BE2C (cell line): ENCODE measurements at regions not wholly inside any gene's neighbourhood (a gene's known extent, or its start where the extent isn't known, plus 50 kb on each side); places are given as distances from the start of the nearest gene placed in this dataset.

Experiments used
- DNase-seq: peaks from one replicate; pipeline ENCODE4 v3.0.0-alpha.2; 2020
- H3K27me3 ChIP-seq: fragments of 250-450 bp; sonication (Bioruptor Pico); 2 replicates; pipeline ENCODE4 v1.5.1; 2020; ENCODE audit warnings: mild to moderate bottlenecking
- H3K36me3 ChIP-seq: fragments of 250-450 bp; sonication (Bioruptor Pico); 2 replicates; pipeline ENCODE4 v1.5.1; 2020; ENCODE audit warnings: mild to moderate bottlenecking
- H3K4me1 ChIP-seq: fragments of 250-450 bp; sonication (Bioruptor Pico); 2 replicates; pipeline ENCODE4 v1.5.1; 2020
- H3K4me3 ChIP-seq: 2 replicates; pipeline ENCODE4 v1.5.1; 2011; ENCODE audit warnings: low read depth, low read length
- H3K9me3 ChIP-seq: fragments of 250-450 bp; sonication (Bioruptor Pico); 2 replicates; pipeline ENCODE4 v1.5.1; 2020
- TF ChIP-seq, protein P1 (sequence below): IDR thresholded peaks from 2 replicates; pipeline ENCODE4 v1.5.1; 2012; ENCODE audit warnings: mild to moderate bottlenecking, low read depth, low read length

DNA sequence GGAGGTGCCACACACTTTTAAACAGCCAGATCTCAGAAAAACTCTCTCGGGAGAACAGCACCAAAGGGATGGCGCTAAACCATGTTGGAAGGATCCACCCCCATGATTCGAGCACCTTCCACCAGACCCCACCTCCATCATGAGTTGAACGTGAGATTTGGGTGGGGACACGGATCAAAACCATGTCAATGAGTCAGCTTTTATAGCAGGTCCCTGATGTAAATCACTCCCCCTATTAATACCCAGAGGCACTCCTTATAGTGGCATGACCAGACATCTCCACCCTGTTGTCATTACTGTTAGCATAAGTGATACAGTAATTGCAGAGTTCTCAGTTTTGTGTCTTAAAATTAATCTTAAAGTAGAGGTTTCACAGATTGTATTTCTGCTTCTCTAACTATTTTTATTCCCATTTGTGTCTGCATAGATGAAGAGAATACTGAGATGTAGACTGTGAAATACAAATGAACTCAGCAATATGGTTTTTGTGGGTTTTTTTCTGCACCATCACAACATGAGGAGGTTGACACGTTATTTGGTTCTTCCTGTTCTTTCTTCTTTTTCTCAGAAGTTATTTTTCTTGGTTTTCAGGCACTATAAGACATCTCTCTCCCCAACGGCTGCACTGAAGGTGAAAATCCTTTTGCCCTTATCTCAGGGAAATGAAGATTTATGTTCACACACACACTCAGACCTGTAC is 218.2 kb downstream of the ARL4C start:
- Histone ChIP-seq H3K4me3 (no peak overlapping the region), H3K4me1 (no peaks in the 10 kb centered on the region), H3K9me3 (no peaks in the 10 kb centered on the region), H3K27me3 (no peaks in the 10 kb centered on the region), H3K36me3 (no peaks in the 10 kb centered on the region)
- TF ChIP-seq, protein P1, sequence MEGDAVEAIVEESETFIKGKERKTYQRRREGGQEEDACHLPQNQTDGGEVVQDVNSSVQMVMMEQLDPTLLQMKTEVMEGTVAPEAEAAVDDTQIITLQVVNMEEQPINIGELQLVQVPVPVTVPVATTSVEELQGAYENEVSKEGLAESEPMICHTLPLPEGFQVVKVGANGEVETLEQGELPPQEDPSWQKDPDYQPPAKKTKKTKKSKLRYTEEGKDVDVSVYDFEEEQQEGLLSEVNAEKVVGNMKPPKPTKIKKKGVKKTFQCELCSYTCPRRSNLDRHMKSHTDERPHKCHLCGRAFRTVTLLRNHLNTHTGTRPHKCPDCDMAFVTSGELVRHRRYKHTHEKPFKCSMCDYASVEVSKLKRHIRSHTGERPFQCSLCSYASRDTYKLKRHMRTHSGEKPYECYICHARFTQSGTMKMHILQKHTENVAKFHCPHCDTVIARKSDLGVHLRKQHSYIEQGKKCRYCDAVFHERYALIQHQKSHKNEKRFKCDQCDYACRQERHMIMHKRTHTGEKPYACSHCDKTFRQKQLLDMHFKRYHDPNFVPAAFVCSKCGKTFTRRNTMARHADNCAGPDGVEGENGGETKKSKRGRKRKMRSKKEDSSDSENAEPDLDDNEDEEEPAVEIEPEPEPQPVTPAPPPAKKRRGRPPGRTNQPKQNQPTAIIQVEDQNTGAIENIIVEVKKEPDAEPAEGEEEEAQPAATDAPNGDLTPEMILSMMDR, result no peak
- no peak for DNase-seq

DNA sequence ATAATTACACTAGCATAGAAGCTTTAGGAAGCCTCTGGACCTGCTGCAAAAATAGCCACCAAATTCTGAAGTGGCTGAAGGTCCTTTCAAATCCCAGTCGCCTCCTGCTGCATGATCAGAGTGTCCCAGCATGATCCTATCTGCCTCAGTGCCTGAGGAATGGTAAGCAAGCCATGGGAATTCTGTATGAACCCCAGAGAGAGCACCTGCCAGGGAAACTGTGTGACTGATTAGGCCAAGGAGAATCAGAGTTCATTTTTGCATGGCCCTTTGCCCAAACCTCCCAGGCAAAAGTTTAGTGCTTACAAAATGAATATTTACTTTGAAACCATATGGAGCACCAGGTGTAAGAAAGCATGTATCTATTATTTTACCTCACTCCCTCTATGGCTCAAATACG is 221.4 kb downstream of the ARL4C start:
- no peaks in the 10 kb centered on the region for H3K9me3 ChIP-seq
- no peak overlapping the region for H3K4me3 ChIP-seq
- no peak for DNase-seq
- H3K36me3 ChIP-seq, result no peaks in the 10 kb centered on the region
- TF ChIP-seq, protein P1, result no peak
- no peaks in the 10 kb centered on the region for H3K27me3 ChIP-seq
- no peaks in the 10 kb centered on the region for H3K4me1 ChIP-seq

DNA sequence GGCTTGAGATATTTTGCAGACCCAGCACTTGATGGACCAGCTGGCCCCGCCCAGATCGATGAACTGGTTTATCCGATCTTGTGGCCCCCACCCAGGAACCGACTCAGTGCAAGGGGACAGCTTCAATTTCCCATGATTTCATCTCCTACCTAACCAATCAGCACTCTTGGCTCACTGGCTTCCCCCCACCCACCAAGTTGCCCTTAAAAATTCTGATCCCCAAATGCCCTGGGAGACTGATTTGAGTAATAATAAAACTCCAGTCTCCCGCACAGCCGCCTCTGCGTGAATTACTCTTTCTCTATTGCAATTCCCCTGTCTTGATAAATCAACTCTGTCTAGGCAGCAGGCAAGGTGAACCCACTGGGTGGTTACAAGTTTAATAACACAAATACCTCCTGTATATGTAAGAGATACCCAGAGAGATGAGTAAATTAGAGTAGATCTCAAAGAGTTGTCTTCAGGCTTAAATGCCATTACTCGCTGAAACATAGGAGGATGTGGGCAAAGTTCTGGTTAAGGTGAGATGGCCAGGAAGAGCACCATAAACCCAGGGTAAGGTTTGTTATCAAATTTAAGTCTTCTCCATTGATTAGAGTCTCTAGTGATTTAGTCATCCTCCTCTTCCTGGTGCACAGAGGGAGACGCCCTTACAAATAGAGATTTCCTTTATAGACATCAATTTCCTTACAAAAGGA is 222.8 kb downstream of the ARL4C start:
- H3K36me3 ChIP-seq, result no peaks in the 10 kb centered on the region
- TF ChIP-seq, protein P1, result no peak
- H3K27me3 ChIP-seq, result no peaks in the 10 kb centered on the region
- H3K9me3 ChIP-seq, result no peaks in the 10 kb centered on the region
- no peak overlapping the region for H3K4me3 ChIP-seq
- no peak for DNase-seq
- H3K4me1 ChIP-seq, result no peaks in the 10 kb centered on the region

DNA sequence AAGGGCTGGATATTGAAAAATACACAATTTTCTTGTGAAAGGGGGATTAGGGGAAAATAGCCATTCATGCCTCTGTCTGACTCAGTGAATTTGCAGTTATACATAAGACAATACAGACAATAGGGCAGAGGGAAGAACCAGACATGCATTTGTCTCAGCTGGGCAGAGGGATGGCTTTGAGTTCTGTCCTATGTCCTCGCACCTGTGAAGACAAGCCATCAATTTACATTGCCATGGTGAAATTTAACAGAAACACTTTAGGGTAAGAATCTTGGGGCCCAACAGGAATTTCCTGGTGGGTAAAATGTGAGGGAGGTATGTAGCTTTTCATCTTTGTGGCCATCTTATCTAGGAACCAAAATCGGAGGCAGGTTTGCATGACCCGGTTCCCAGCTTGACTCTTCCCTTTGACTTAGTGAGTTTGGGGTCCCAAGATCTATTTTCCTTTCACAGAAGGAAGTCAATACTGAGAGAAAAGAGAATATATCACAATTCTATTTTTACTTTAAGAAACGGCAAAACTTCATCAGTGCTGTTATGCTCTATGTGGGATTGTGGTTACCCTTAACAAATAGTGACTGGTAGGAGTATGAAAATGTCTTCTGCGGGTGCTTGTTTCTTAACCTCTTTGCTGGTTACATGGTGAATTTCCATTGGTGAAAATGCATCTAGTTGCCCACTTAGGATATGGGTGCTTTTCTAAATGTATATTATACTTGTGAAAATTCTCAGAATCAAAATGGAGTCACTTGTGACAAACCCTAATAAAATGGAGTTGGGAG is 221.8 kb downstream of the SPP2 start:
- no peaks in the 10 kb centered on the region for H3K9me3 ChIP-seq
- no peaks in the 10 kb centered on the region for H3K27me3 ChIP-seq
- no peak for DNase-seq
- H3K4me1 ChIP-seq, result no peaks in the 10 kb centered on the region
- TF ChIP-seq, protein P1, result no peak
- no peaks in the 10 kb centered on the region for H3K36me3 ChIP-seq
- no peak overlapping the region for H3K4me3 ChIP-seq

DNA sequence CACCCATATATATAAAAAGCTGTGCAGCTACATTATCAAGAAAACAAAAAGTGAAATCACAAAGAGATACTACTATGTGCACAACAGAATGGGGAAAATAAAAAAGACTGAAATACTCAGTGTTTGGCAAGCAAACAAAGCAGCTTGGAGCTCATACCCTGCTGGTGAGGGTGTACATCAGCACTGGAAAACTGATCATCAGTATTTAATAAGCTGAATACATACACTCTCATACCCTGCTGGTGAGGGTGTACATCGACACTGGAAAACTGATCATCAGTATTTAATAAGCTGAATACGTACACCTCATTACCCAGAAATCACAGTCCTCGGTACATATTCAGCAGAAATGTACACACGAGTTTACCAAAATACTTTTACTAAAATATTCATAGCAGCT is 220.8 kb downstream of the SPP2 start:
- TF ChIP-seq, protein P1, result no peak
- DNase-seq, result no peak
- no peaks in the 10 kb centered on the region for H3K27me3 ChIP-seq
- no peaks in the 10 kb centered on the region for H3K9me3 ChIP-seq
- no peak overlapping the region for H3K4me3 ChIP-seq
- no peaks in the 10 kb centered on the region for H3K4me1 ChIP-seq
- no peaks in the 10 kb centered on the region for H3K36me3 ChIP-seq
